Ishikawa (cell line): ENCODE measurements at regions not wholly inside any gene's neighbourhood (a gene's known extent, or its start where the extent isn't known, plus 50 kb on each side); places are given as distances from the start of the nearest gene placed in this dataset.

Source experiments
- CEBPB ChIP-seq: IDR thresholded peaks from 2 replicates; pipeline ENCODE4 v1.6.1; 2012
- CREB1 ChIP-seq: IDR thresholded peaks from 2 replicates; pipeline ENCODE4 v1.6.1; 2012; ENCODE audit warnings: low read depth
- EGR1 ChIP-seq: IDR thresholded peaks from 2 replicates; pipeline ENCODE4 v1.6.1; 2012
- EP300 ChIP-seq: IDR thresholded peaks from 2 replicates; pipeline ENCODE4 v1.6.1; 2012; ENCODE audit warnings: borderline replicate concordance
- FOXM1 ChIP-seq: IDR thresholded peaks from 2 replicates; pipeline ENCODE4 v1.6.1; 2012; ENCODE audit warnings: low read depth, borderline replicate concordance
- MAX ChIP-seq: IDR thresholded peaks from 2 replicates; pipeline ENCODE4 v1.6.1; 2012
- NFIC ChIP-seq: IDR thresholded peaks from 2 replicates; pipeline ENCODE4 v1.6.1; 2012
- RAD21 ChIP-seq: IDR thresholded peaks from 2 replicates; pipeline ENCODE4 v1.6.1; 2012; ENCODE audit warnings: low read depth
- REST ChIP-seq: IDR thresholded peaks from 2 replicates; pipeline ENCODE4 v1.6.1; 2012; ENCODE audit warnings: low read depth, mild to moderate bottlenecking
- TAF1 ChIP-seq: IDR thresholded peaks from 2 replicates; pipeline ENCODE4 v1.6.1; 2012; ENCODE audit warnings: low read depth, mild to moderate bottlenecking
- TCF12 ChIP-seq: IDR thresholded peaks from 2 replicates; pipeline ENCODE4 v1.6.1; 2012; ENCODE audit warnings: low read depth
- TEAD4 ChIP-seq: IDR thresholded peaks from 2 replicates; pipeline ENCODE4 v1.6.1; 2012
- USF1 ChIP-seq: IDR thresholded peaks from 2 replicates; pipeline ENCODE4 v1.6.1; 2012
- YY1 ChIP-seq: IDR thresholded peaks from 2 replicates; pipeline ENCODE4 v1.6.1; 2012; ENCODE audit warnings: low read depth
- ZBTB7A ChIP-seq: IDR thresholded peaks from 2 replicates; pipeline ENCODE4 v1.6.1; 2012; ENCODE audit warnings: low read depth

GRCh38 chr20:18922251-18922650 lies 108.7 kb downstream of the SCP2D1 start:
- no peak for TF ChIP-seq CEBPB
- TF ChIP-seq TEAD4 = no peak
- TF ChIP-seq USF1 = no peak
- no peak for TF ChIP-seq EGR1
- TF ChIP-seq NFIC = no peak
- no peak for TF ChIP-seq ZBTB7A
- no peak for TF ChIP-seq TAF1
- TF ChIP-seq TCF12 = no peak
- no peak for TF ChIP-seq CREB1
- TF ChIP-seq YY1 = no peak
- no peak for TF ChIP-seq REST
- no peak for TF ChIP-seq FOXM1
- no peak for TF ChIP-seq EP300
- TF ChIP-seq RAD21 = no peak
- no peak for TF ChIP-seq MAX

- TF ChIP-seq EGR1 (no peak), RAD21 (no peak), ZBTB7A (no peak)
These were observed 109.3 kb downstream of the SCP2D1 start for GRCh38 chr20:18922898-18923297.

- TF ChIP-seq YY1 (no peak), CREB1 (no peak), FOXM1 (no peak), MAX (no peak), TAF1 (no peak), EP300 (no peak), TCF12 (no peak), NFIC (no peak), ZBTB7A (no peak), RAD21 (no peak), REST (no peak), USF1 (no peak)
These were observed 113.4 kb downstream of the SCP2D1 start for GRCh38 chr20:18926965-18927364.

- TF ChIP-seq FOXM1 = no peak
- TF ChIP-seq YY1 = no peak
- TF ChIP-seq RAD21 = no peak
- TF ChIP-seq USF1 = no peak
- TF ChIP-seq TAF1 = no peak
- TF ChIP-seq TEAD4 = no peak
- no peak for TF ChIP-seq REST
- no peak for TF ChIP-seq CREB1
- no peak for TF ChIP-seq EP300
- no peak for TF ChIP-seq ZBTB7A
- TF ChIP-seq EGR1 = no peak
- TF ChIP-seq TCF12 = no peak
- no peak for TF ChIP-seq CEBPB
- TF ChIP-seq NFIC = no peak
- TF ChIP-seq MAX = no peak
These were observed 115.0 kb downstream of the SCP2D1 start for GRCh38 chr20:18928626-18929025.
